ENCODE measurements at regions not wholly inside any gene's neighbourhood (a gene's known extent, or its start where the extent isn't known, plus 50 kb on each side); places are given as distances from the start of the nearest gene placed in this dataset.

DNA sequence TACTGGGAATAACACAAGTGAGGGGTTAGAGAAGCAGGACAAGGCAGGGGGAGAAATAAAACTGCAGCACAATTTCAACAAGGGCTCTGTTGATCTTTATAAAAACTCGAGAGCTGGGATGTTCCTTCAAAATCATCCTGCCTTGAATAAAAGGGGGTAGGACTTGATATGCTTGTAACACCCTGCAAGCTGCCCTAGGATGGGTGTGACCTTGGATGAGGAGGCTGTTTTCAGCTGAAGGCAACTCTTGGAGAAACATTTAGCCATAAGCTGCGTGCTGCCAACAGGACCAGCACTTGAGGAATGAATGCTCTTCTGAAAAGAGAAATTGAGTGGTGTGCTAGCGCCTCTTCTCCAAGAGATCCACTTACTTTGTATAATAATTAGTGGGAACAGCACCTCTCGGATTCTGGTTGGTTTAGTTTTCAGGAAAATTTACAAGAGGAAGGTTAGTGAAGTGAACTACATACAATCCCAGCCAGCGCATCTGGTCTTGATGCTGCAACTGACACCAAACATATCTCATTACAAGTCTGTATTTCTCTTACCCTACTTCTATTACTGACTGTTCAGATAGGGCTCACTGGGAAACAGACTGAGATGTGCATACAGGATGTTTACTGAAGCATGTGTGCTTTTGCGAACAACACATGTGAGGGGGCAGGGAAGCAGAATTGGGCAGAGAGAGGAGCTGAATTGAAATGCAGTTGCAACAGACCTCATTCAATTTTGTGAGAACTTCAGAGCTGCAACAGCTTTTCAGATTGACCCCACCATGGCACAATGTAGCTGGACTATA lies 643.0 kb upstream of the GOLIM4 start:
- POLR2A ChIA-PET: no interaction called here
- no peak for DNase-seq
- no peak overlapping the region for H3K4me2 ChIP-seq
- H3F3A ChIP-seq (replicated peaks; ENCODE audit: insufficient read depth): no peaks in the 10 kb centered on the region
- no peak overlapping the region for H2AFZ ChIP-seq (ENCODE audit: low read depth)
- no peaks in the 10 kb centered on the region for H3K27me3 ChIP-seq (ENCODE audit: insufficient read depth)
- TF ChIP-seq, protein P1, sequence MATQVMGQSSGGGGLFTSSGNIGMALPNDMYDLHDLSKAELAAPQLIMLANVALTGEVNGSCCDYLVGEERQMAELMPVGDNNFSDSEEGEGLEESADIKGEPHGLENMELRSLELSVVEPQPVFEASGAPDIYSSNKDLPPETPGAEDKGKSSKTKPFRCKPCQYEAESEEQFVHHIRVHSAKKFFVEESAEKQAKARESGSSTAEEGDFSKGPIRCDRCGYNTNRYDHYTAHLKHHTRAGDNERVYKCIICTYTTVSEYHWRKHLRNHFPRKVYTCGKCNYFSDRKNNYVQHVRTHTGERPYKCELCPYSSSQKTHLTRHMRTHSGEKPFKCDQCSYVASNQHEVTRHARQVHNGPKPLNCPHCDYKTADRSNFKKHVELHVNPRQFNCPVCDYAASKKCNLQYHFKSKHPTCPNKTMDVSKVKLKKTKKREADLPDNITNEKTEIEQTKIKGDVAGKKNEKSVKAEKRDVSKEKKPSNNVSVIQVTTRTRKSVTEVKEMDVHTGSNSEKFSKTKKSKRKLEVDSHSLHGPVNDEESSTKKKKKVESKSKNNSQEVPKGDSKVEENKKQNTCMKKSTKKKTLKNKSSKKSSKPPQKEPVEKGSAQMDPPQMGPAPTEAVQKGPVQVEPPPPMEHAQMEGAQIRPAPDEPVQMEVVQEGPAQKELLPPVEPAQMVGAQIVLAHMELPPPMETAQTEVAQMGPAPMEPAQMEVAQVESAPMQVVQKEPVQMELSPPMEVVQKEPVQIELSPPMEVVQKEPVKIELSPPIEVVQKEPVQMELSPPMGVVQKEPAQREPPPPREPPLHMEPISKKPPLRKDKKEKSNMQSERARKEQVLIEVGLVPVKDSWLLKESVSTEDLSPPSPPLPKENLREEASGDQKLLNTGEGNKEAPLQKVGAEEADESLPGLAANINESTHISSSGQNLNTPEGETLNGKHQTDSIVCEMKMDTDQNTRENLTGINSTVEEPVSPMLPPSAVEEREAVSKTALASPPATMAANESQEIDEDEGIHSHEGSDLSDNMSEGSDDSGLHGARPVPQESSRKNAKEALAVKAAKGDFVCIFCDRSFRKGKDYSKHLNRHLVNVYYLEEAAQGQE (IDR thresholded peaks at IDR 0.05; ENCODE audit: low read depth, low read length): no peak
- WGBS (ENCODE audit: low lambda C conversion rate): 36% methylated on average over 6 of the region's 6 CpGs
- no peaks in the 10 kb centered on the region for H3K9me3 ChIP-seq
- H3K9ac ChIP-seq: no peak overlapping the region
- H4K20me1 ChIP-seq (ENCODE audit: insufficient read depth): no peaks in the 10 kb centered on the region
- CTCF ChIA-PET: interaction anchor here (0.7 kb wide), 1 partner anchor 37 kb away, joined by 4 read pairs; no protein-coding TSS in a partner anchor
- no peaks in the 10 kb centered on the region for H3K79me2 ChIP-seq (ENCODE audit: insufficient read depth)
- no peaks in the 10 kb centered on the region for H3K9me2 ChIP-seq
- no peaks in the 10 kb centered on the region for H3K4me1 ChIP-seq (ENCODE audit: control insufficient read depth in 1 of 2, insufficient read depth in 2 of 2, low read depth in 1 of 2, low read length in 1 of 2)
- H3K36me3 ChIP-seq (replicated peaks in 1 of 2; ENCODE audit: control insufficient read depth in 1 of 2, insufficient read depth in 2 of 2, low read length in 1 of 2): no peaks in the 10 kb centered on the region
- no peak overlapping the region for H3K4me3 ChIP-seq (ENCODE audit: low read depth in 2 of 2, low read length in 1 of 2)
- H3K27ac ChIP-seq (ENCODE audit: low read depth in 2 of 2, low read length in 1 of 2): no peak overlapping the region

DNA sequence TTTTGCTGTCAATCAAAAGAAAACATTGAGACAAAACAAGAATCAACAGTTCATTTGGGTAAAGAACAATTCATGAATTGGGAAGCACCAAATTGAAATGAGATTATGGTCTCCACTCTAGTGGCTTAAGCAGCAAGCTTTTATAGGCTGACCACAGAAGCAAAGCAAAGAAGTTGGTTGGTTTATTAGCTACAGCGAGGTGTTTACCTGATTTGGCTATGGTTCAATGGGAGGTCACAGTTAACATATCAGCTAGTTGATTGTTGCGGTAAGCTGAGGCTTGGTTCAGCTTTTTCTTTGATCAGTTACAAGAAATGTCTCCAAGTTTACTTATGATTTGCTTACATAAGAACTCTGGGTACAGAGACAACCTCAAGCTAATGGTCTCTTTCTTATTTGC lies 640.5 kb upstream of the GOLIM4 start:
- TF ChIP-seq NRF1 (IDR thresholded peaks at IDR 0.05; ENCODE audit: low read depth, low read length) (no peak), NFIC (IDR thresholded peaks at IDR 0.05; ENCODE audit: borderline replicate concordance) (no peak), MEF2A (IDR thresholded peaks at IDR 0.05; ENCODE audit: borderline replicate concordance, low read depth) (no peak)
- TF ChIP-seq, protein P2, sequence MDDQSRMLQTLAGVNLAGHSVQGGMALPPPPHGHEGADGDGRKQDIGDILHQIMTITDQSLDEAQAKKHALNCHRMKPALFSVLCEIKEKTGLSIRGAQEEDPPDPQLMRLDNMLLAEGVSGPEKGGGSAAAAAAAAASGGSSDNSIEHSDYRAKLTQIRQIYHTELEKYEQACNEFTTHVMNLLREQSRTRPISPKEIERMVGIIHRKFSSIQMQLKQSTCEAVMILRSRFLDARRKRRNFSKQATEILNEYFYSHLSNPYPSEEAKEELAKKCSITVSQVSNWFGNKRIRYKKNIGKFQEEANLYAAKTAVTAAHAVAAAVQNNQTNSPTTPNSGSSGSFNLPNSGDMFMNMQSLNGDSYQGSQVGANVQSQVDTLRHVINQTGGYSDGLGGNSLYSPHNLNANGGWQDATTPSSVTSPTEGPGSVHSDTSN (IDR thresholded peaks at IDR 0.05): no peak
- H3K9ac ChIP-seq: no peak overlapping the region
- no peaks in the 10 kb centered on the region for H3K9me3 ChIP-seq
- ChIA-PET POLR2A (no interaction called here), CTCF (interaction anchor here (0.5 kb wide), 1 partner anchor 340 kb away, joined by 3 read pairs; no protein-coding TSS in a partner anchor)
- H3K27me3 ChIP-seq (ENCODE audit: insufficient read depth): no peaks in the 10 kb centered on the region
- H3K4me2 ChIP-seq: no peak overlapping the region
- no peaks in the 10 kb centered on the region for H3K36me3 ChIP-seq (replicated peaks in 1 of 2; ENCODE audit: control insufficient read depth in 1 of 2, insufficient read depth in 2 of 2, low read length in 1 of 2)
- H3K9me2 ChIP-seq: no peaks in the 10 kb centered on the region
- DNase-seq: no peak
- H3K79me2 ChIP-seq (ENCODE audit: insufficient read depth): no peaks in the 10 kb centered on the region
- H3F3A ChIP-seq (replicated peaks; ENCODE audit: insufficient read depth): no peaks in the 10 kb centered on the region
- WGBS (ENCODE audit: low lambda C conversion rate): 47% methylated on average over 2 of the region's 2 CpGs
- H3K4me1 ChIP-seq (ENCODE audit: control insufficient read depth in 1 of 2, insufficient read depth in 2 of 2, low read depth in 1 of 2, low read length in 1 of 2): no peaks in the 10 kb centered on the region
- H2AFZ ChIP-seq (ENCODE audit: low read depth): no peak overlapping the region
- H3K27ac ChIP-seq (ENCODE audit: low read depth in 2 of 2, low read length in 1 of 2): no peak overlapping the region
- H4K20me1 ChIP-seq (ENCODE audit: insufficient read depth): no peaks in the 10 kb centered on the region
- no peak overlapping the region for H3K4me3 ChIP-seq (ENCODE audit: low read depth in 2 of 2, low read length in 1 of 2)

DNA sequence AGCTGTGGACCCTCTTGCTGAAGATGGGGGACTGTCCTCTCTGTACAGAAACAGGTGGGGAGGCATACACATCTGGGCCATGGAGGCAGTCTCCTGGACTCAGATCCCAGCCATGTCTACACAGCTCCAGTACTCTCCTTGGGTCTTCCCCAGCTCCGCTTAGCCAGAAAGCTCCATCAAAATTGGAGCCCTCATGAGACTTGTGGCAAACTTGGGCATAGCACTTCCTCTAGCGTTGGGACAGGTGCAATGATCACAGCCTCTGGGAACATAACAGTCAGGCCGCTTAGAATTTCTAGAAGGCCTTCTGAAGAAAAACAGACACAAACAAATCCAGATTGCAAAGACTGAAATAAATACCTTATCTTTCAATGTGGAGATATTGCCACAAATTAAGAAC lies 634.3 kb upstream of the GOLIM4 start:
- Histone ChIP-seq H3F3A (replicated peaks; ENCODE audit: insufficient read depth) (no peaks in the 10 kb centered on the region), H4K20me1 (ENCODE audit: insufficient read depth) (no peaks in the 10 kb centered on the region), H3K4me1 (ENCODE audit: control insufficient read depth in 1 of 2, insufficient read depth in 2 of 2, low read depth in 1 of 2, low read length in 1 of 2) (no peaks in the 10 kb centered on the region), H3K4me3 (ENCODE audit: low read depth in 2 of 2, low read length in 1 of 2) (no peak overlapping the region), H3K9me2 (no peaks in the 10 kb centered on the region), H3K9me3 (no peaks in the 10 kb centered on the region), H3K4me2 (no peak overlapping the region), H3K79me2 (ENCODE audit: insufficient read depth) (no peaks in the 10 kb centered on the region), H3K27me3 (ENCODE audit: insufficient read depth) (no peaks in the 10 kb centered on the region), H3K36me3 (replicated peaks in 1 of 2; ENCODE audit: control insufficient read depth in 1 of 2, insufficient read depth in 2 of 2, low read length in 1 of 2) (no peaks in the 10 kb centered on the region), H2AFZ (ENCODE audit: low read depth) (no peak overlapping the region), H3K27ac (ENCODE audit: low read depth in 2 of 2, low read length in 1 of 2) (no peak overlapping the region), H3K9ac (no peak overlapping the region)
- no peak for DNase-seq
- CTCF ChIA-PET: no interaction called here
- POLR2A ChIA-PET: no interaction called here
- WGBS (ENCODE audit: low lambda C conversion rate): 36% methylated on average over 2 of the region's 3 CpGs
- TF ChIP-seq JUND (IDR thresholded peaks at IDR 0.05) (no peak), EZH2phosphoT487 (IDR thresholded peaks at IDR 0.05; ENCODE audit: borderline replicate concordance, low read depth) (no peak), FOSL2 (IDR thresholded peaks at IDR 0.05; ENCODE audit: borderline replicate concordance, low read depth) (no peak), FOXJ3 (CRISPR knock-in tag; IDR thresholded peaks at IDR 0.05) (no peak)
- TF ChIP-seq, protein P3, sequence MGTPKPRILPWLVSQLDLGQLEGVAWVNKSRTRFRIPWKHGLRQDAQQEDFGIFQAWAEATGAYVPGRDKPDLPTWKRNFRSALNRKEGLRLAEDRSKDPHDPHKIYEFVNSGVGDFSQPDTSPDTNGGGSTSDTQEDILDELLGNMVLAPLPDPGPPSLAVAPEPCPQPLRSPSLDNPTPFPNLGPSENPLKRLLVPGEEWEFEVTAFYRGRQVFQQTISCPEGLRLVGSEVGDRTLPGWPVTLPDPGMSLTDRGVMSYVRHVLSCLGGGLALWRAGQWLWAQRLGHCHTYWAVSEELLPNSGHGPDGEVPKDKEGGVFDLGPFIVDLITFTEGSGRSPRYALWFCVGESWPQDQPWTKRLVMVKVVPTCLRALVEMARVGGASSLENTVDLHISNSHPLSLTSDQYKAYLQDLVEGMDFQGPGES (IDR thresholded peaks at IDR 0.05; ENCODE audit: low read depth, low read length): no peak
- TF ChIP-seq, protein P4, sequence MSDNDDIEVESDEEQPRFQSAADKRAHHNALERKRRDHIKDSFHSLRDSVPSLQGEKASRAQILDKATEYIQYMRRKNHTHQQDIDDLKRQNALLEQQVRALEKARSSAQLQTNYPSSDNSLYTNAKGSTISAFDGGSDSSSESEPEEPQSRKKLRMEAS (IDR thresholded peaks at IDR 0.05; ENCODE audit: low read depth): no peak

Data from SK-N-SH (cell line).